Neural crest cell (in vitro differentiated cells): ENCODE measurements at regions not wholly inside any gene's neighbourhood (a gene's known extent, or its start where the extent isn't known, plus 50 kb on each side); places are given as distances from the start of the nearest gene placed in this dataset.

Experiments used
- DNase-seq: peaks from one replicate; pipeline ENCODE4 v3.0.0; 2021; ENCODE audit warnings: low read depth, mixed read lengths, low spot score
- H3K27ac Mint-ChIP-seq: one replicate; pipeline ENCODE4 v1.8.0; 2021; ENCODE audit warnings: mild to moderate bottlenecking, mixed read lengths; ENCODE audit not compliant: unreplicated experiment
- H3K27me3 Mint-ChIP-seq: 2 replicates; pipeline ENCODE4 v1.8.0; 2021; ENCODE audit warnings: low read depth, mild to moderate bottlenecking, mixed read lengths
- H3K36me3 Mint-ChIP-seq: 2 replicates; pipeline ENCODE4 v1.8.0; 2021; ENCODE audit warnings: low read depth, mild to moderate bottlenecking, mixed read lengths
- H3K4me1 Mint-ChIP-seq: 2 replicates; pipeline ENCODE4 v1.8.0; 2021; ENCODE audit warnings: mixed read lengths
- H3K4me3 Mint-ChIP-seq: one replicate; pipeline ENCODE4 v1.8.0; 2021; ENCODE audit warnings: mild to moderate bottlenecking, mixed read lengths
- H3K9me3 Mint-ChIP-seq: 2 replicates; pipeline ENCODE4 v1.8.0; 2021; ENCODE audit warnings: mixed read lengths
- TF ChIP-seq, protein P1 (sequence below): fragments of 200-600 bp; sonication (generic); conservative IDR thresholded peaks from 2 replicates; pipeline ENCODE4 v1.5.0; 2021; ENCODE audit warnings: antibody characterized with exemption, mild to moderate bottlenecking

DNA sequence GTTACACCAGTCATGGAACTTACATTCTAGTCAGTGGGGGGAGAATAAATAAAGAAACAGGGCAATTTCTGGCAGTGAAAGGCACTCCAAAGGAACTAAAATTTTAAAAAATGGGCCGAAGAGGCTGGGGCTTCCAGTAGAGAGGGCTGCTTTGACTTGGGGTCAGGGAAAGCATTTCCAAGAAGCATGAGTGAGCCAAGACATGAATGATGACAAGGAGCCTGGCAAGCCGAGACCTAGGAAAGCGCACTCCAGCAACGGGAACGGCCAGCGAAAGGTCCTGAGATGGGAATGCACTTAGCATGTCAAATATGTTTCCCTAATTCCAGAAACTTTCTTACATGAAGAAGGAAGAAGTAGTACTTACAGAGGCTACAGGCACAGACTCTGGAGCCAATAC, 95.4 kb upstream of the NGF start:
- H3K36me3 Mint-ChIP-seq: no peaks in the 10 kb centered on the region
- H3K9me3 Mint-ChIP-seq: no peaks in the 10 kb centered on the region
- no peaks in the 10 kb centered on the region for H3K4me1 Mint-ChIP-seq
- no peaks in the 10 kb centered on the region for H3K27me3 Mint-ChIP-seq
- no peak overlapping the region for H3K4me3 Mint-ChIP-seq
- TF ChIP-seq, protein P1, sequence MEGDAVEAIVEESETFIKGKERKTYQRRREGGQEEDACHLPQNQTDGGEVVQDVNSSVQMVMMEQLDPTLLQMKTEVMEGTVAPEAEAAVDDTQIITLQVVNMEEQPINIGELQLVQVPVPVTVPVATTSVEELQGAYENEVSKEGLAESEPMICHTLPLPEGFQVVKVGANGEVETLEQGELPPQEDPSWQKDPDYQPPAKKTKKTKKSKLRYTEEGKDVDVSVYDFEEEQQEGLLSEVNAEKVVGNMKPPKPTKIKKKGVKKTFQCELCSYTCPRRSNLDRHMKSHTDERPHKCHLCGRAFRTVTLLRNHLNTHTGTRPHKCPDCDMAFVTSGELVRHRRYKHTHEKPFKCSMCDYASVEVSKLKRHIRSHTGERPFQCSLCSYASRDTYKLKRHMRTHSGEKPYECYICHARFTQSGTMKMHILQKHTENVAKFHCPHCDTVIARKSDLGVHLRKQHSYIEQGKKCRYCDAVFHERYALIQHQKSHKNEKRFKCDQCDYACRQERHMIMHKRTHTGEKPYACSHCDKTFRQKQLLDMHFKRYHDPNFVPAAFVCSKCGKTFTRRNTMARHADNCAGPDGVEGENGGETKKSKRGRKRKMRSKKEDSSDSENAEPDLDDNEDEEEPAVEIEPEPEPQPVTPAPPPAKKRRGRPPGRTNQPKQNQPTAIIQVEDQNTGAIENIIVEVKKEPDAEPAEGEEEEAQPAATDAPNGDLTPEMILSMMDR: no peak
- no peak overlapping the region for H3K27ac Mint-ChIP-seq
- DNase-seq: no peak

DNA sequence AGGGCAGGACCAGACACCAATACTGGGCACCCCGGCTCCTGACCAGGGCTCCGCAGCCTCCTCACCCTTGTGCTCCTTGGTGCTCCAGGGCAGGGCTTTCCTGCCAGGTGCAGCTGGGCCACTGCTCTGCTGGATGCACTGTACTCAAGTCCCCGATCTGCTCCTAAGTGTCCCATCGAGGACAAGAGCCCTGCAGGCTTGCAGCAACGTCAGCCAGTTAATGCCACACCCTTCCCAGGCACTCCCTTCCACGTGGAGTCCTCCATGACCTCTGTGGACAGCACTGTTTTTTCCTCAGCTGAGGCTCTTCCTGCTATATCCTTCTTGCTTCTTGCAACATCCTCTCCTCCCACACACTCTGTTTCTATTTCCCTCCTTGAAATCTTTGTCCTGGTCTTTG, 94.0 kb upstream of the NGF start:
- Mint-ChIP-seq H3K27me3 (no peaks in the 10 kb centered on the region), H3K27ac (no peak overlapping the region), H3K4me3 (no peak overlapping the region), H3K9me3 (no peaks in the 10 kb centered on the region), H3K4me1 (no peaks in the 10 kb centered on the region), H3K36me3 (no peaks in the 10 kb centered on the region)
- TF ChIP-seq, protein P1: no peak
- no peak for DNase-seq

DNA sequence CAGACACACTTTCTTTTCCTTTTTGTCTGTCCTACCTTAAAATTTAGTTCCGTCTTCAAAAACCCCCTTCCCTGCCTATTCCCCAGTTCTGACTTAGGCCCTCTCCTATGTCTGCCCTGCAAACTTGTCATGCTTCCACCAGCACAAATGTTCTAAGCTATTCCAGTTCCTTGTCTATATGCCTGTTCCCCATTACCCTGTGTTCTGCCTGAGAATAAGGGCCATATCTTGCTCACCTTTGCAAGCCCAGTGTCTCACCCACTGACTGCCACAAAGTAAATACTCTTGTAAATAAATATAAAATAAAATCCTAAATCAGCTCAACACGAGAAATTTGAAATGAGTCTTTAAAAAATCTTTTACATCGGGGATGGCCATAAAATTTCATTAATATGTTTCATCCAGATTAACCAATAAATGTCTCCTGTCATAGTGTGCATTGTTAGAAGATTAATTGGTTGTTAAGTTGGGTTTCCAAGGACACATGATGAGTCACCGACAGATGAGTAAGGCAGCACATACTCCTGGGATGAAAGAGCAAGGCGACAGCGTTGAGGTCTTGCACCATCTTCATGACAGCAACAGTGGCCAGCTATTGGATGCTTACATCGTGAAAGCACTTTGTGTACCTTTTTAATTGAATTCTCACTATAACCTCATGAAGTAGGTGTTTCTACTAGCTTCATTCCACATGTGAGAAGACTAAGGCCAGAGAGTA, 92.6 kb upstream of the NGF start:
- Mint-ChIP-seq H3K36me3 (no peaks in the 10 kb centered on the region), H3K27ac (no peak overlapping the region), H3K27me3 (no peaks in the 10 kb centered on the region), H3K4me1 (no peaks in the 10 kb centered on the region), H3K9me3 (no peaks in the 10 kb centered on the region), H3K4me3 (no peak overlapping the region)
- no peak for DNase-seq
- TF ChIP-seq, protein P1: no peak

- TF ChIP-seq, protein P1: no peak
- Mint-ChIP-seq H3K27me3 (no peaks in the 10 kb centered on the region), H3K27ac (no peak overlapping the region), H3K9me3 (no peaks in the 10 kb centered on the region), H3K36me3 (no peaks in the 10 kb centered on the region), H3K4me3 (no peak overlapping the region), H3K4me1 (no peaks in the 10 kb centered on the region)
- DNase-seq: no peak
These were observed 91.8 kb upstream of the NGF start for GRCh38 chr1:115429884-115430283.

DNA sequence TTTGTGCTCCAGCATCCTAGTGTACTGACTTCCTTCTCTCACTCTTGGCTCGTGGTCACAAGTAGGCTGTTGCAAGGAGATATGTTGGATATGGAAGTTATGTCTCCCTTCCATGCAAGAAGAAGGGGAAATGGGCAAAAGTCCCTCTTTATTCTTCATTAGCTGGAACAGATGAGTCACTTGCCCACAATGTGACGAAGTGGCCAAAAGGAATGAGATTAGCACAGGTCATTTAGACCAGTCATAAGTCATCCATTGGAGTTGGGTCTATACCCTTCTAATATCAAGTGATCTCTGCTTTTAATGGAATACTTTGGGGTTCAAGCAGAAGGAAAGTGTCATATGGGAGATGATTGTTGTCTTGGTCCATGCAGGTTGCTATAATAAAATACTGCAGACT, 91.2 kb upstream of the NGF start:
- Mint-ChIP-seq H3K27ac (no peak overlapping the region), H3K4me3 (no peak overlapping the region), H3K9me3 (no peaks in the 10 kb centered on the region), H3K36me3 (no peaks in the 10 kb centered on the region), H3K4me1 (no peaks in the 10 kb centered on the region), H3K27me3 (no peaks in the 10 kb centered on the region)
- DNase-seq: no peak
- TF ChIP-seq, protein P1: no peak
